ENCODE measurements at regions not wholly inside any gene's neighbourhood (a gene's known extent, or its start where the extent isn't known, plus 50 kb on each side); places are given as distances from the start of the nearest gene placed in this dataset.

GRCh38 chr2:150832686-150833085 is 345.2 kb upstream of the RND3 start:
- TF ChIP-seq, protein P1, sequence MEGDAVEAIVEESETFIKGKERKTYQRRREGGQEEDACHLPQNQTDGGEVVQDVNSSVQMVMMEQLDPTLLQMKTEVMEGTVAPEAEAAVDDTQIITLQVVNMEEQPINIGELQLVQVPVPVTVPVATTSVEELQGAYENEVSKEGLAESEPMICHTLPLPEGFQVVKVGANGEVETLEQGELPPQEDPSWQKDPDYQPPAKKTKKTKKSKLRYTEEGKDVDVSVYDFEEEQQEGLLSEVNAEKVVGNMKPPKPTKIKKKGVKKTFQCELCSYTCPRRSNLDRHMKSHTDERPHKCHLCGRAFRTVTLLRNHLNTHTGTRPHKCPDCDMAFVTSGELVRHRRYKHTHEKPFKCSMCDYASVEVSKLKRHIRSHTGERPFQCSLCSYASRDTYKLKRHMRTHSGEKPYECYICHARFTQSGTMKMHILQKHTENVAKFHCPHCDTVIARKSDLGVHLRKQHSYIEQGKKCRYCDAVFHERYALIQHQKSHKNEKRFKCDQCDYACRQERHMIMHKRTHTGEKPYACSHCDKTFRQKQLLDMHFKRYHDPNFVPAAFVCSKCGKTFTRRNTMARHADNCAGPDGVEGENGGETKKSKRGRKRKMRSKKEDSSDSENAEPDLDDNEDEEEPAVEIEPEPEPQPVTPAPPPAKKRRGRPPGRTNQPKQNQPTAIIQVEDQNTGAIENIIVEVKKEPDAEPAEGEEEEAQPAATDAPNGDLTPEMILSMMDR (IDR thresholded peaks at IDR 0.05): no peak
- TF ChIP-seq EZH2 (IDR thresholded peaks at IDR 0.05) (no peak), EZH2phosphoT487 (IDR thresholded peaks at IDR 0.05) (no peak)
